ENCODE measurements at regions not wholly inside any gene's neighbourhood (a gene's known extent, or its start where the extent isn't known, plus 50 kb on each side); places are given as distances from the start of the nearest gene placed in this dataset.

DNA sequence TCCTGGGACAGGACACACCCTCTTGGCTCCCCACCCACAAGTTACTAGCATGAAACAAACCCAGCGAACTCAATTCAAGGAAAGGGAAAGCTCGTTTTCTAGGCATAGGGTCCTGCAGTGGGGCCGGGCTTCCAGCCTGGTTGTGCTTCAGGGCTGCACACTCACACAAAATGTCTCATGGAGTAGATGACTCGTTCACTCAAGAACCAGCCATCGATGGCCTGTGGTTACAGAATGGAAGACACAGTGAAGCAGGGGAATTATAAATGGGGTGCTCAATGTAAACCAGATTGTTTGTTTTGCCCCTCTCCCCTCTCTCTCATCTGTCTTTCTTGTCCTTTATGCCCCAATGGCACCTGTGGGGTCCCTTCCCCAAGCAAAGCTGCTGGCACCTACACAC, 56.0 kb upstream of the COX20 start:
- H3K79me2 ChIP-seq (ENCODE audit: control insufficient read depth, insufficient read depth, low read length, unreplicated experiment): no peaks in the 10 kb centered on the region
- H3K4me1 ChIP-seq (ENCODE audit: control insufficient read depth, insufficient read depth, low read length, unreplicated experiment): peaks cover 14% of the 10 kb centered on the region
- H3K36me3 ChIP-seq (ENCODE audit: insufficient read depth, low read length): no peaks in the 10 kb centered on the region
- no peaks in the 10 kb centered on the region for H3K27me3 ChIP-seq (ENCODE audit: insufficient read depth, low read length)
- no peak overlapping the region for H3K4me3 ChIP-seq (ENCODE audit: low read depth, low read length)
- H3K27ac ChIP-seq (ENCODE audit: low read depth, low read length): no peak overlapping the region
- H2AFZ ChIP-seq (ENCODE audit: low read length, unreplicated experiment): no peak overlapping the region

- Histone ChIP-seq H3K4me1 (ENCODE audit: control insufficient read depth, insufficient read depth, low read length, unreplicated experiment) (peaks cover 14% of the 10 kb centered on the region), H3K79me2 (ENCODE audit: control insufficient read depth, insufficient read depth, low read length, unreplicated experiment) (no peaks in the 10 kb centered on the region), H3K27me3 (ENCODE audit: insufficient read depth, low read length) (no peaks in the 10 kb centered on the region), H2AFZ (ENCODE audit: low read length, unreplicated experiment) (no peak overlapping the region), H3K27ac (ENCODE audit: low read depth, low read length) (no peak overlapping the region), H3K4me3 (ENCODE audit: low read depth, low read length) (no peak overlapping the region), H3K36me3 (ENCODE audit: insufficient read depth, low read length) (no peaks in the 10 kb centered on the region)
These were observed 55.1 kb upstream of the COX20 start for GRCh38 chr1:244780311-244780710.

DNA sequence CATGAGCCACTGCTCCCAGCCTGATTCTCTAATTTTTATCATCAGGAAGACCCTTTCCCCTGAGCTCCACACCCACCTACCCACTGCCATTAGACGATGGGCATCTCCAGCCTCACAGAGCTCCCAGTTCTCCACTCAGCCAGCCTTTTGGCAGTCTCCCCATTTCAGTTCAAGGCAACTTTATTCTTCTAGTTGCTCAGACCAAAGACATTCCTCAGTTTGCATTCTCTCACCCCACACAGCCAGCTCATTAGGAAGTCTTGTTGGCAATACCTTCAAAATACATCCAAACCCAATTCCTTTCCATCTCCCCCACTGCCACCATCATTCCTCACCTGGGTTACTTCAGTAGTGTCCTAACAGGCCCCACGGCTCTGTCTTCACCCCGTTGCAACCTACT, 53.4 kb upstream of the COX20 start:
- H3K27me3 ChIP-seq (ENCODE audit: insufficient read depth, low read length): no peaks in the 10 kb centered on the region
- no peak overlapping the region for H2AFZ ChIP-seq (ENCODE audit: low read length, unreplicated experiment)
- no peak overlapping the region for H3K4me3 ChIP-seq (ENCODE audit: low read depth, low read length)
- no peaks in the 10 kb centered on the region for H3K36me3 ChIP-seq (ENCODE audit: insufficient read depth, low read length)
- no peak overlapping the region for H3K27ac ChIP-seq (ENCODE audit: low read depth, low read length)
- H3K4me1 ChIP-seq (ENCODE audit: control insufficient read depth, insufficient read depth, low read length, unreplicated experiment): peaks cover 14% of the 10 kb centered on the region
- H3K79me2 ChIP-seq (ENCODE audit: control insufficient read depth, insufficient read depth, low read length, unreplicated experiment): no peaks in the 10 kb centered on the region

DNA sequence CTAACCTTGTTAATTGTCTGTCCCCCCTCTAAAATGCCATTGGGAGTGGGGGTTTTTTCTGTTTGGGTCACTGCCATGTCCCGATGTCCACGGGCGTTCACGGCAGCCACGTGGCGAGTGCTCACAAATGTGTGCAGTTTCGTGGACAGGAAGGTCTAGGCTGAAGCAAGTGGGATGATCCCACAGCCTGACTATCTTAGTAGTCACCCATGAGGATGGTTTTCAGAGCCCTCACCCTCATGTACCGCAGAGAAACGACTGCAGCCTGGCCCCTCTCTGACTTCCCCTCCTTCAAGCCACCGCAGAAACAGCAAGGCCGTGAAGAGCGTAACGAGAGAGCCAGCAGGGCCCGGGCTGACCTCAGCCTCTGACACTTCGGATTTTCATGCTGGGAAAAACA, 52.3 kb upstream of the COX20 start:
- Histone ChIP-seq H2AFZ (ENCODE audit: low read length, unreplicated experiment) (no peak overlapping the region), H3K27me3 (ENCODE audit: insufficient read depth, low read length) (no peaks in the 10 kb centered on the region), H3K27ac (ENCODE audit: low read depth, low read length) (no peak overlapping the region)

More for the DNA sequence above, 52.3 kb upstream of the COX20 start:
- H3K4me3 ChIP-seq (ENCODE audit: low read depth, low read length): no peak overlapping the region
- no peaks in the 10 kb centered on the region for H3K79me2 ChIP-seq (ENCODE audit: control insufficient read depth, insufficient read depth, low read length, unreplicated experiment)
- peaks cover 13% of the 10 kb centered on the region for H3K4me1 ChIP-seq (ENCODE audit: control insufficient read depth, insufficient read depth, low read length, unreplicated experiment)
- H3K36me3 ChIP-seq (ENCODE audit: insufficient read depth, low read length): no peaks in the 10 kb centered on the region
